ENCODE measurements at regions not wholly inside any gene's neighbourhood (a gene's known extent, or its start where the extent isn't known, plus 50 kb on each side); places are given as distances from the start of the nearest gene placed in this dataset.
A peak's percentile ranks its signal among the peaks of the same experiment; 100 is the strongest.

DNA sequence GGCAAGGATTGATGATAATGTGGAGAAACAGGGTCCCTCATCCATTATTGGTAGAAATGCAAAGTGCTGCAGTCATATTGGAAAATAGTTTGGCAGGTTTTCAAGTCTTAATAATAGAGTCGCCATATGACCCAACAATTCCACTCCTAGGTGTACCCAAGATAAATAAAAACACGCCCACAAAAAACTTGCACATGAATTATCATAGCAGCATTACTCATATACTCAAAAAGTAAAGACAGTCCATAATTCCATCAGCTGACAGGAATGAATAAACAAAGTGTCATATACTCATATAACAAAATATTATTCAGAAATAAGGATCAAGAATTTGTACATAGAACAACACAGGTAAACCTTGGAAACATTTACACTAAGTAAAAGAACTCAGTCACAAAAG lies 242.9 kb upstream of the FTMT start (continued):
- TF ChIP-seq FOXO1 (CRISPR knock-in tag; IDR thresholded peaks at IDR 0.05) = no peak
- TF ChIP-seq ZNF317 (CRISPR knock-in tag; IDR thresholded peaks at IDR 0.05) = no peak
- TF ChIP-seq, protein P1, sequence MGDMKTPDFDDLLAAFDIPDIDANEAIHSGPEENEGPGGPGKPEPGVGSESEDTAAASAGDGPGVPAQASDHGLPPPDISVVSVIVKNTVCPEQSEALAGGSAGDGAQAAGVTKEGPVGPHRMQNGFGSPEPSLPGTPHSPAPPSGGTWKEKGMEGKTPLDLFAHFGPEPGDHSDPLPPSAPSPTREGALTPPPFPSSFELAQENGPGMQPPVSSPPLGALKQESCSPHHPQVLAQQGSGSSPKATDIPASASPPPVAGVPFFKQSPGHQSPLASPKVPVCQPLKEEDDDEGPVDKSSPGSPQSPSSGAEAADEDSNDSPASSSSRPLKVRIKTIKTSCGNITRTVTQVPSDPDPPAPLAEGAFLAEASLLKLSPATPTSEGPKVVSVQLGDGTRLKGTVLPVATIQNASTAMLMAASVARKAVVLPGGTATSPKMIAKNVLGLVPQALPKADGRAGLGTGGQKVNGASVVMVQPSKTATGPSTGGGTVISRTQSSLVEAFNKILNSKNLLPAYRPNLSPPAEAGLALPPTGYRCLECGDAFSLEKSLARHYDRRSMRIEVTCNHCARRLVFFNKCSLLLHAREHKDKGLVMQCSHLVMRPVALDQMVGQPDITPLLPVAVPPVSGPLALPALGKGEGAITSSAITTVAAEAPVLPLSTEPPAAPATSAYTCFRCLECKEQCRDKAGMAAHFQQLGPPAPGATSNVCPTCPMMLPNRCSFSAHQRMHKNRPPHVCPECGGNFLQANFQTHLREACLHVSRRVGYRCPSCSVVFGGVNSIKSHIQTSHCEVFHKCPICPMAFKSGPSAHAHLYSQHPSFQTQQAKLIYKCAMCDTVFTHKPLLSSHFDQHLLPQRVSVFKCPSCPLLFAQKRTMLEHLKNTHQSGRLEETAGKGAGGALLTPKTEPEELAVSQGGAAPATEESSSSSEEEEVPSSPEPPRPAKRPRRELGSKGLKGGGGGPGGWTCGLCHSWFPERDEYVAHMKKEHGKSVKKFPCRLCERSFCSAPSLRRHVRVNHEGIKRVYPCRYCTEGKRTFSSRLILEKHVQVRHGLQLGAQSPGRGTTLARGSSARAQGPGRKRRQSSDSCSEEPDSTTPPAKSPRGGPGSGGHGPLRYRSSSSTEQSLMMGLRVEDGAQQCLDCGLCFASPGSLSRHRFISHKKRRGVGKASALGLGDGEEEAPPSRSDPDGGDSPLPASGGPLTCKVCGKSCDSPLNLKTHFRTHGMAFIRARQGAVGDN (CRISPR knock-in tag; IDR thresholded peaks at IDR 0.05) = no peak
- no peak for TF ChIP-seq RXRB (CRISPR knock-in tag; IDR thresholded peaks at IDR 0.05; ENCODE audit: borderline replicate concordance)
- no peak for TF ChIP-seq ZNF124 (CRISPR knock-in tag; IDR thresholded peaks at IDR 0.05)

DNA sequence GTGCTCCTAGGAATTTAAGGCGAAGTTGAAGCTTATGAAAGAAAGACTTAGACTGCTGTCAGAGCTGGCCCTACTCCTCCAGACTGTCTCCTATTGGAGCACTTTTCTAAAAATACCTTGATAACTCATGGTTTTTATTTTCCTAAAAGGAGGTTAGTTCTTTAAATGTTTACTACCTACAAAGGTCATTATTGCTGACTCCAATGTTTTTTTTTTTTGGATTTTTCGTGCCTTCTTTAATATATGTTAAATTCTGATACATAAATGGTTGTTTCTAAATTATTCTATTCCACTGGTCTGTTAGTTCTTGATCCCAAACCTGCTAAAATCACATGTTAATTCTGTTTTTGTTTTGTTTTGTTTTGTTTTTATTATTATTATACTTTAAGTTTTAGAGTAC lies 227.6 kb upstream of the FTMT start:
- Histone ChIP-seq H3K4me2 (ENCODE audit: low read depth, low read length) (no peak overlapping the region), H2AFZ (ENCODE audit: low read length) (no peak overlapping the region), H3K27me3 (ENCODE audit: control insufficient read depth in 1 of 2, insufficient read depth in 2 of 2, low read length in 2 of 2) (no peaks in the 10 kb centered on the region), H3K9me3 (ENCODE audit: low read length) (no peaks in the 10 kb centered on the region), H3K36me3 (replicated peaks in 1 of 2; ENCODE audit: control insufficient read depth in 1 of 2, insufficient read depth in 2 of 2, low read length in 2 of 2) (no peaks in the 10 kb centered on the region), H3K79me2 (ENCODE audit: insufficient read depth, low read length) (no peaks in the 10 kb centered on the region), H4K20me1 (ENCODE audit: insufficient read depth, low read length) (no peaks in the 10 kb centered on the region), H3K9ac (ENCODE audit: insufficient read depth, low read depth, low read length) (no peak overlapping the region), H3K4me3 (replicated peaks in 1 of 3; ENCODE audit: insufficient read depth in 1 of 3, low read depth in 2 of 3, low read length in 3 of 3) (no peak overlapping the region), H3K4me1 (ENCODE audit: insufficient read depth, low read length) (no peaks in the 10 kb centered on the region), H3K27ac (ENCODE audit: extremely low read length, insufficient read depth, low read length) (no peak overlapping the region)
- intact Hi-C loops (cut with micrococcal nuclease; ENCODE audit: unreplicated experiment) (no loop called here), in situ Hi-C loops (cut with HindIII; ENCODE audit: extremely low pct_ligation_motif_present, low pct_unique_long_range_greater_than_20kb) (no loop called here)
- FAIRE-seq = no peak
- WGBS (ENCODE audit: low lambda C conversion rate) = 0% methylated on average over 2 of the region's 2 CpGs
- ATAC-seq = no peak
- DNase-seq (ENCODE audit: low spot score) = no peak
- ChIA-PET POLR2A (no interaction called here), CTCF (ENCODE audit: low intra/inter-chr PET ratio, low total read pairs) (no interaction called here)
- BruUV-seq (replicated peaks) = no TSS peak
- TF ChIP-seq, protein P2, sequence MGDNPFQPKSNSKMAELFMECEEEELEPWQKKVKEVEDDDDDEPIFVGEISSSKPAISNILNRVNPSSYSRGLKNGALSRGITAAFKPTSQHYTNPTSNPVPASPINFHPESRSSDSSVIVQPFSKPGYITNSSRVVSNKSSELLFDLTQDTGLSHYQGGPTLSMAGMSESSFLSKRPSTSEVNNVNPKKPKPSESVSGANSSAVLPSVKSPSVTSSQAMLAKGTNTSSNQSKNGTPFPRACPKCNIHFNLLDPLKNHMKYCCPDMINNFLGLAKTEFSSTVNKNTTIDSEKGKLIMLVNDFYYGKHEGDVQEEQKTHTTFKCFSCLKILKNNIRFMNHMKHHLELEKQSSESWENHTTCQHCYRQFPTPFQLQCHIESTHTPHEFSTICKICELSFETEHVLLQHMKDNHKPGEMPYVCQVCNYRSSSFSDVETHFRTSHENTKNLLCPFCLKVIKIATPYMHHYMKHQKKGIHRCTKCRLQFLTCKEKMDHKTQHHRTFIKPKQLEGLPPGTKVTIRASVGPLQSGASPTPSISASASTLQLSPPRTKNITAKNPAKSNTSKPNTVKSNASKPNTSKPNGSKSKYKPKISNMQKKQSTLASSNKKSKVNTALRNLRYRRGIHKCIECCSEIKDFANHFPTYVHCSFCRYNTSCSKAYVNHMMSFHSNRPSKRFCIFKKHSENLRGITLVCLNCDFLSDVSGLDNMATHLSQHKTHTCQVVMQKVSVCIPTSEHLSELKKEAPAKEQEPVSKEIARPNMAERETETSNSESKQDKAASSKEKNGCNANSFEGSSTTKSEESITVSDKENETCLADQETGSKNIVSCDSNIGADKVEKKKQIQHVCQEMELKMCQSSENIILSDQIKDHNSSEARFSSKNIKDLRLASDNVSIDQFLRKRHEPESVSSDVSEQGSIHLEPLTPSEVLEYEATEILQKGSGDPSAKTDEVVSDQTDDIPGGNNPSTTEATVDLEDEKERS (CRISPR knock-in tag; IDR thresholded peaks at IDR 0.05) = no peak
- TF ChIP-seq MAFK (conservative IDR thresholded peaks at IDR 0.05 in 1 of 2, IDR thresholded peaks at IDR 0.05 in 1 of 2; ENCODE audit: low read length in 2 of 2) (peak; percentile 60 to 69), MAFF (IDR thresholded peaks at IDR 0.05; ENCODE audit: low read depth, low read length) (peak; percentile 49; the same call in 1 of the 2 replicates), ZNF674 (CRISPR knock-in tag; IDR thresholded peaks at IDR 0.05; ENCODE audit: low read depth) (no peak)
